ENCODE measurements at regions not wholly inside any gene's neighbourhood (a gene's known extent, or its start where the extent isn't known, plus 50 kb on each side); places are given as distances from the start of the nearest gene placed in this dataset.
A peak's percentile ranks its signal among the peaks of the same experiment; 100 is the strongest.
"Not testable (repeated sequence)": the region's sequence is repeated elsewhere in the genome, so short reads cannot be mapped to it uniquely, and the experiment has no call there.

GRCh38 chr4:77505275-77505957 is 100.2 kb upstream of the CXCL13 start:
- DNase-seq (ENCODE audit: low read depth): no peak

GRCh38 chr4:77505958-77506319 is 99.7 kb upstream of the CXCL13 start:
- no peak for DNase-seq (ENCODE audit: low read depth)

DNA sequence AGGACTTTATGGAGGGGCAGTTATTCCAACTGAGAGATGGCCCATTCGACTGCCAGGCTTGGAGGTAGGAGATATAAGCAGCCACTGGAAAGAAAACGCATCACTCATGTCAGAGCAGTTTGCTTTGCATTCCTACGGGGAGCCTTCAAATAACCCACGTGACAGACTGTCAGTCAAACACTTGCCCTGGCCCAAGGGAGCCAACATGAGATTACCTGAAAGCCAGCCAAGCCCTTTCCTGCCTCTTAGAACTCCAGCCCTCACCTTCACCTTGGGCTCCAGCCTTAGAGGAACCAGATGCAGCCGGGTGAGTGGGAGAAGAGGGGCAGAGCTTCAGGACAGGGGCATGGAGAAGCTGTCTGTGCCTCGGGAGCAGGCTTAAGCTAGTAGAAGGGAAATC is 95.3 kb upstream of the CXCL13 start:
- DNase-seq (ENCODE audit: low read depth): no peak

GRCh38 chr4:77525538-77525937 is 80.1 kb upstream of the CXCL13 start:
- no peak for DNase-seq (ENCODE audit: low read depth)

- DNase-seq (ENCODE audit: low read depth): not testable (repeated sequence)
Measured at GRCh38 chr4:77527900-77528299, 77.7 kb upstream of the CXCL13 start.

DNA sequence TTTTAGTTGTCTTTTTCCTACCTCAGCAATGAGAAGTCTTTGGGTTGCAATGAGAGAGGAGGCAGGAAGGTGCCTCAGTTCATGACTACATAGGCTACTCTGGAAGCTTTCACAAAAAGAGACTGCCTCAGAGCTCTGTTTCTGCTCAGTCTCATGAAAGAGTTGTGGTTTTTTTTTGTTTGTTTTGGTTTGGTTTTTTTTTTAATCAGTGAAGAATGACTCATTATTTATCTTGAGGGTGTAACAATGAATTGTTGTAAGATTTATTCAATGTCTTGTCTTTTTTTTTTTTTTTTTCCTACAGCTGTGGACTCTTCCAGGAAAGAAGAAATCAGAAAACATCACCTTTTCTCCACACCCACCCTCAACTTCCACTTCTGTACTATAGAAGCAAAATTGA is 67.5 kb upstream of the CXCL13 start:
- peak; percentile 90 for DNase-seq (ENCODE audit: low read depth)

GRCh38 chr4:77538574-77539157 is 67.0 kb upstream of the CXCL13 start:
- DNase-seq (ENCODE audit: low read depth): peak; percentile 69
